Osteocyte (in vitro differentiated cells): ENCODE measurements at regions not wholly inside any gene's neighbourhood (a gene's known extent, or its start where the extent isn't known, plus 50 kb on each side); places are given as distances from the start of the nearest gene placed in this dataset.

Experiments
- DNase-seq: peaks from one replicate; pipeline ENCODE4 v3.0.0; 2021; ENCODE audit warnings: mixed read lengths; ENCODE audit not compliant: unreplicated experiment; ENCODE audit errors: extremely low spot score
- H3K27ac Mint-ChIP-seq: one replicate; pipeline ENCODE4 v1.8.0; 2021; ENCODE audit warnings: mild to moderate bottlenecking, mixed read lengths; ENCODE audit not compliant: unreplicated experiment
- H3K27me3 Mint-ChIP-seq: one replicate; pipeline ENCODE4 v1.8.0; 2021; ENCODE audit warnings: mixed read lengths; ENCODE audit not compliant: unreplicated experiment
- H3K36me3 Mint-ChIP-seq: one replicate; pipeline ENCODE4 v1.8.0; 2021; ENCODE audit warnings: mixed read lengths; ENCODE audit not compliant: unreplicated experiment
- H3K4me1 Mint-ChIP-seq: one replicate; pipeline ENCODE4 v1.8.0; 2021; ENCODE audit warnings: mixed read lengths; ENCODE audit not compliant: unreplicated experiment
- H3K4me3 Mint-ChIP-seq: one replicate; pipeline ENCODE4 v1.8.0; 2021; ENCODE audit warnings: mild to moderate bottlenecking, moderate library complexity, mixed read lengths; ENCODE audit not compliant: unreplicated experiment
- H3K9me3 Mint-ChIP-seq: one replicate; pipeline ENCODE4 v1.8.0; 2021; ENCODE audit warnings: mixed read lengths; ENCODE audit not compliant: unreplicated experiment
- CTCF ChIP-seq: fragments of 200-600 bp; sonication (generic); IDR thresholded peaks from 2 replicates; pipeline ENCODE4 v1.5.0; 2021; ENCODE audit warnings: antibody characterized with exemption, mild to moderate bottlenecking, moderate library complexity

- H3K9me3 Mint-ChIP-seq, result peaks cover 24% of the 10 kb centered on the region
- no peak overlapping the region for H3K27ac Mint-ChIP-seq
- no peaks in the 10 kb centered on the region for H3K4me1 Mint-ChIP-seq
- no peak overlapping the region for H3K4me3 Mint-ChIP-seq
- H3K36me3 Mint-ChIP-seq, result no peaks in the 10 kb centered on the region
- no peak for TF ChIP-seq CTCF
- peak; percentile 68 for DNase-seq
- no peaks in the 10 kb centered on the region for H3K27me3 Mint-ChIP-seq
These were observed 496.8 kb upstream of the RAB6C start for GRCh38 chr2:129482626-129483025.

- Mint-ChIP-seq H3K27ac (no peak overlapping the region), H3K4me3 (no peak overlapping the region), H3K27me3 (no peaks in the 10 kb centered on the region), H3K4me1 (no peaks in the 10 kb centered on the region), H3K9me3 (peaks cover 25% of the 10 kb centered on the region), H3K36me3 (no peaks in the 10 kb centered on the region)
- no peak for DNase-seq
- no peak for TF ChIP-seq CTCF
These were observed 496.1 kb upstream of the RAB6C start for GRCh38 chr2:129483366-129483765.

GRCh38 chr2:129484999-129485897 lies 494.2 kb upstream of the RAB6C start:
- H3K4me1 Mint-ChIP-seq, result no peaks in the 10 kb centered on the region
- no peak for TF ChIP-seq CTCF
- H3K27ac Mint-ChIP-seq, result no peak overlapping the region
- H3K9me3 Mint-ChIP-seq, result peaks cover 34% of the 10 kb centered on the region
- H3K36me3 Mint-ChIP-seq, result no peaks in the 10 kb centered on the region
- H3K4me3 Mint-ChIP-seq, result no peak overlapping the region
- no peaks in the 10 kb centered on the region for H3K27me3 Mint-ChIP-seq
- peak; percentile 63 for DNase-seq

GRCh38 chr2:129488376-129488775 lies 491.1 kb upstream of the RAB6C start:
- H3K4me3 Mint-ChIP-seq, result no peak overlapping the region
- H3K4me1 Mint-ChIP-seq, result no peaks in the 10 kb centered on the region
- DNase-seq, result no peak
- H3K27ac Mint-ChIP-seq, result no peak overlapping the region
- H3K27me3 Mint-ChIP-seq, result no peaks in the 10 kb centered on the region
- peaks cover 37% of the 10 kb centered on the region for H3K9me3 Mint-ChIP-seq
- H3K36me3 Mint-ChIP-seq, result no peaks in the 10 kb centered on the region
- TF ChIP-seq CTCF, result no peak

- no peaks in the 10 kb centered on the region for H3K36me3 Mint-ChIP-seq
- no peak for TF ChIP-seq CTCF
- DNase-seq, result no peak
- no peaks in the 10 kb centered on the region for H3K4me1 Mint-ChIP-seq
- H3K9me3 Mint-ChIP-seq, result peaks cover 36% of the 10 kb centered on the region
- no peak overlapping the region for H3K4me3 Mint-ChIP-seq
- no peaks in the 10 kb centered on the region for H3K27me3 Mint-ChIP-seq
- no peak overlapping the region for H3K27ac Mint-ChIP-seq
These were observed 488.8 kb upstream of the RAB6C start for GRCh38 chr2:129490641-129491040.
